COR-L47 (cell line): ENCODE measurements at regions not wholly inside any gene's neighbourhood (a gene's known extent, or its start where the extent isn't known, plus 50 kb on each side); places are given as distances from the start of the nearest gene placed in this dataset.
A peak's percentile ranks its signal among the peaks of the same experiment; 100 is the strongest.
"Not testable (repeated sequence)": the region's sequence is repeated elsewhere in the genome, so short reads cannot be mapped to it uniquely, and the experiment has no call there.

Experiments
- DNase-seq: peaks from one replicate; lab custom pipeline; 2025; lab: John Stamatoyannopoulos, UW

DNA sequence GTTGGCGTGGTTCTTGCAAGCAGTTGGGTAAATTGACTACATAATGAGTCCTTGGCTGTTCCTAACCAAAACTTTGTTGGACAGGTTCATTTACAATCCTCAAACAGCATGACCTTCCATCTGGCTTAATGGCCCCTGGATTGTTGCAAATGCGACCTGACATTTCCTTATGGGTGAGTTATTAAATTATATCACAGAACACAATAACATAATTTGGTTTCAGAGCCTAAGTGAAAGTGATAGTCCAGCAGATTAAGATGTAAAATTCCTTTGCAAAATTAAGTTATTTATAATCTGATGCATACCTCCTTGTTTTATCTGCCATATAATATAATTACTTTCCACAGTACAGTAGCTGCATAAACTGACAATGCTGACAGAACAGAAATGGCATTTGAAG, 224.4 kb downstream of the TUSC1 start:
- no peak for DNase-seq

DNA sequence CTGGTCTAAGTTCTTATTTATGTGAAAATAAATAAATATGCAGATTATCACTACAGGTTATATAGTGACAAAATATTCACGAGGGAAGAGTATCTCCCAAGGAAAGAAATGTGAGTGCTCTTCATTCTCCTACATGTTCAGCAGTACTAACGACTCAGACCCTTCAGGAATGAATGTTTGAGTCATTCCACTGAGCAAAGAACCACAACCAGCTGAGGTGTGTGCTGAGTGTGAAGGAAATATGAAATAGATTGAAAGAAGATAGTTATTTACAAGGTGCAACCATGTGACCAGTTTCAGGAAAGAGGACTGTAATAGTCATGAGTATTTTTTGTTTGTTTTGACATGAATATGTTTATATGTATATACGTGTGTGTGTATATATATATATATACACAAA, 228.7 kb downstream of the TUSC1 start:
- DNase-seq, result no peak

DNA sequence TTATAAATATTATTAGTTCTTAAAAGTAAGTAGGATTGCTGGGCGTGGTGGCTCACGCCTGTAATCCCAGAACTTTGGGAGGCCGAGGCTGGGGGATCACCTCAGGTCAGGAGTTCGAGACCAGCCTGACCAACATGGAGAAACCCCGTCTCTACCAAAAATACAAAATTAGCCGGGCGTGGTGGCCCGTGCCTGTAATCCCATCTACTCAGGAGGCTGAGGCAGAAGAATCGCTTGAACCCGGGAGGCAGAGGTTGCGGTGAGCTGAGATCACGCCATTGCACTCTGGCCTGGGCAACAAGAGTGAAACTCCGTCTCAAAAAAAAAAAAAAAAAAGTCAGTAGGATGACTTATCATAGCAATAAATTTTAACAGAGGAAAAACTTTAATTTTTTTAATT, 232.5 kb downstream of the TUSC1 start:
- not testable (repeated sequence) for DNase-seq

DNA sequence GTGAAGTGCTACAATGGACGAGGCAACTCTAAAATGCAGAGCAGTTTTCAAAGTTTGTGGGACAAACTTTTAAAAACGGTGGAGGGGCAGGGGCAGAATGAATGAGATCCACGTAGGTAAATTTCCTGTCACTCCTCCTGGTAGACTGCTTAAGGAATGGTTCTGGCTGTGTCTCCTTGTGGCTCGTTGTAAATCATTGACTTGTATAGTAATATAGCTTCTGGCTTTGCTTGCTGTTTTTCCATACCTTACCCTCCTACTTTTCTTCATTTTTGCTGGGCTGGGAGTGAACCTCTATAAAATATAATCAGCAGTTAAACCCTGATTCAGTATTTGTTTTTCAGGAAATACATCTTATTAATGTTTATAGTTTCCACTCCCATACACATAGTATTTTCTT, 235.7 kb downstream of the TUSC1 start:
- no peak for DNase-seq

DNA sequence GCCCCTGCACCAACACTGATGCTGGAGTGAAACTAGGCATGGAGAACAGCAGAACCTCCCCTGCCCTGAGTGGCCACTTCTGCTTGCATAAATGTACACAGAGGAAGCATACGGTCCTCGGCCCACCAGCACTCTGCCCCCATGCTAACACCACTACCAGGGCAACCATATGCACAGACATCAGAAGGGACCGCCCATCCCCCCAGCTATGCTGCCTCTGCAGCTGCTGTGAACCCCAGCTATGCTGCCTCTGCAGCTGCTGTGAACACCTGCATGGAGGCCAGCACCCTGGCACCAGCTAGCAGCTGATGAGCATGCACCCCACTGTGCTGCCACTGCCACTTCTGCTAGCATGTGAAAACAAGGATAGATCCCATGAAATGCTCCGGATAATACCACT, 250.3 kb downstream of the TUSC1 start:
- peak; percentile 49 for DNase-seq

DNA sequence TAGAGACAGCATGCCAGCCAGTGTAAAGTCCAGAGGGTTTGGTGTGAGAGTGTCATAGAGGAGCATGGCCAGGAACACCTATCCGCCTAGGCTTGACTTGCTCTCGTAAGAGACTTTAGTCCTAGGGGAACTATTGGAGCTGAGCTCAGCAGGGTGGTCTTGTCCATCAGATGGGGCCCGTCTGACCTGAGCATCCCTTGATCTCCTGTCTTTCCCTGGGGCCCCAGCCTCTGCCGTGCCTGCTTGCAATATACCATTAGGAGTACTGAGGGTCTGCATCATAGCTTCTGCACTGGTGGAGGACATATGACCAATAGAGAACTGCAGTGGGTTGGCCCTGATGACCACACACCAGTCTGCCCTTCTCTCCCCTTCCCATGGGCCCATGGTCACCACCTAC, 251.0 kb downstream of the TUSC1 start:
- no peak for DNase-seq

DNA sequence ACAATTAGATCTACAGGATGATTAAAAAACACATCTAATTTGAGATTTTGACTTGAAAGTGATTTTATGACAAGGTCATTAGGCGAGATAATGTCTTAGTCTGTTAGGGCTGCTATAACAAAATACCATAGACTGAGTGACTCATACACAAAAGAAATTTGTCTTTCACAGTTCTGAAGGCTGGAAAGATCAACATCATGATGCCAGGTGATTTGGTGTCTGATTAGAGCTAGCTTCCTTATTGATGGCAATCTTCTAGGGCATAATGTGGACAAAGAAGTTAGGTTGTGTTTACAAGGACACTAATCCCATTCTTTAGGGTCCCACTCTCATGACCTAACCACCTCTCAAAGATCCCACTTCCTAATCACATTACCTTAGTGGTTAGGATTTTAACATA, 256.7 kb downstream of the TUSC1 start:
- no peak for DNase-seq

DNA sequence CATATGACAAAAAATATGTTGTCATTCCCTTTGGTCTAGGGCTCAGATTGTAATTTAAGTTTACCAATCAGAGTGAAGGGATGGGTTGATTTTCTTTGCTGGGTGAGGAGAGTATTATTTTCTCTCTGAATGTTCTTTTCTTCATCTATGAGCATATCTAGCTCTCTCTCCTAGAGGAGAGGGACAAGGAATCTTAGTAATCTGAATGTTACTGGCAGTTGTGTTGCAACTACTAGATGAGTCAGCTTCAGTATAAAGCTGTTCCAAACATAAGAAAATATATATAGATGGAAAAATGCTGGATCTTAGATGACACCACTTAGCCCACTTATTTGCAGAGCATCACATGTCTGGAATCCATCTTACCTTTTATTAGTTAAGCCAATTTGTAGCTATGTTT, 259.3 kb downstream of the TUSC1 start:
- DNase-seq, result no peak

DNA sequence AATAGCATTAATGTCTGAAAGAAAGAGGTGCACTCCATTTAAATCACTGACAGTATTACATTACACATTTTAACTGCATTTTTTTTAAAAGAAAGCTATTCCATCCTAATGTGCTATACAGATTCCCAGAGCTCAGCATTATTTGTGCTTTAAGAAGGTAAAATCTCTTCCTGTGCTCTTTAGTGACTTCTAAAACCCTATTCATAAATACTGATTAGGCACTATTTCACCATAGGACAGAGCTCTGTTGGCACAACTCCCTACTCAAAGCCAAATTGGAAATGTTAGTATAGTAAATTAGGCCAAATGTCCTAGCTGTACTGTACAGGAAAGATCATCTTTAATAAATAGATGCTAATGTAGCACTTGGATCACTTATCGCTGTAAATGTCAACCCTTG, 262.5 kb downstream of the TUSC1 start:
- DNase-seq, result no peak

DNA sequence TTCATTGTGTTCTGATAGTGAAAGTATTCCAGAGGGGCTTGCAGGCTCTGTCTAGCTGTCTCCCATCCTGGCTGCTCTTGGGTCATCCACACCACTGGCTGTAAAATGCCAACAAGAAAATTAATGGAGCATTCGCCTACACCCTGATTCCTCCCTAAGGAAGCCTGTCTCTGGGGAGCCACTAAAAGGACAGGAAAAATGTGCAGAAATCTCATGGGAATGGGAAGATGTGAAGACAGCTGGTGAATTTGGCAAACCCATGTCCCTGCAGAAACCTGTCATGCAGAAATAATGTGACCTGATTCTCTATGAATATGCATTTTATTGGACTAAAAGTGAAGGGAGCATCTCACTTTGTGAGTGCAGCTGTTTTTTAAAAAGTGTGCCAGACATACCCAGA, 265.6 kb downstream of the TUSC1 start:
- DNase-seq, result no peak

DNA sequence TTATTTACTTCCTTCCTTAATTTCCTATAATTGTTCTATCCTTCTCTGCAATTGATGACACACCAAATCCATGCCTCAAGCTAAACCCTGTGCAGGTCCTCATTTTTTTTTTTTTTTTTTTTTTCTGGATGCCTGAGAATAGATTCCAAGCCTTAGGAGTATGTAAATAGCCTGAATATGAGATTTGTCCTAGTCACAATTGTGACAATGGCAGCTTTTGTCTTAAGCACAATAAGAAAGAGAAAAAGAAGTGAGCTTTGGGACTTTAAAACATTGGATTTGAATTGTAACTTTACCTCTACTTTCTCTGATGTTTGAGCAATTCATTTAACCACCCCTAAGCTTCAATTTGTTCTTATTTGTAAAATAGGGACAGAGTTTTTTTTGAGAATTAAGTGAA, 280.5 kb downstream of the TUSC1 start:
- DNase-seq, result no peak

DNA sequence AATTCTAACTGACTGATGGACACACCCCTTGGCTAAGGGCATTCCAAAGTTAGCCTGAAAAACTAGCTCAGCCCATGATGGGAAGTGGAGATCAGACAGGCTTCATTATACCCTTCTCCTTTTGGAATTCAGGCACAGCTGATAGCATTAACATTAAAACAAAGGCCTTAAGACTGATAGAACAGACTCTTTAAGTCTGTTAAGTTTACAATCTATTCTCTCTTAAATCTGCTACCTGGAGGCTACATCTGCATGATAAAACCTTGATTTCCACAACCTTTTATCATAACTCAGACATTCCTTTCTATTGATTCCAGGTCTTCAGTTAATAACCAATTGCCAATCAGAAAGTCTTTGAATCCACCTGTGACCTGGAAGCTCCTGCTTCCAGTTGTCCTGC, 281.4 kb downstream of the TUSC1 start:
- no peak for DNase-seq

DNA sequence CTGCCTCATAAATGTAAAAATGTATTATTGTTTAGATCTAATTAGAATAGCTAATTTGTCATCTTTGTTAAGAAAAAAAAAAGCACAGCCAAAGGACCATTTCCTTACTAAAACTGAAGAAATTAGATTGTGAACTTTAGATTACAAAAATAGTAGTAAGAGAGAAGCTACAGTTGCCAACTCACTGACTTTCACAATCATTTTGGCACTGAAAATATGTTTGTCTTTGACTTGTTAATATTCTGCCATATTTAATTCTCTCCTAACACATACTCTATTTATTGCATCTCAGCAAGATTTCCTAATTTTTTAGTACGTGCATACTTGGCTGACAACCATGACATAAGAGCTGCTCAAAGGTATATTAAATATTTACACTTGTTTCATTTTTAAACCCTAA, 297.1 kb downstream of the TUSC1 start:
- no peak for DNase-seq

DNA sequence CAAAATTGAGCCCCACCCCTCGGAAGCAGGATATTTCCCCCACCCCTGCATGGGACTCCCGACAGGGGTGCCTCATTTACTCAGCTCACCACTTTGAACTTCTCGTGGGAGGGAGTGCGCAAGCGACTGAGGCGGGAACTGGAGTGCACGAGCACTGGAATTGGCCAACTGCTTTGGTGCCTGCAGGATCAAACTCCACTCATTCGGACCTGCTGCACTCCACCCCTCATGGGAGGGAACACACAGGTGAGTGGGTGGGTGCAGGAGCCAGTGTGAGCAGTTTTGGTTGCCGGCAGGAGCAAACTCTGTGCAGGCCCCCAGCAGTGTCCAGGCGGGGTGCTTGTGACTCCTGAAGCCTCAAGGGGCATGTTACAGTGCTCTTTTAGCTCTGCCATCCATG, 301.2 kb downstream of the TUSC1 start:
- DNase-seq, result no peak

DNA sequence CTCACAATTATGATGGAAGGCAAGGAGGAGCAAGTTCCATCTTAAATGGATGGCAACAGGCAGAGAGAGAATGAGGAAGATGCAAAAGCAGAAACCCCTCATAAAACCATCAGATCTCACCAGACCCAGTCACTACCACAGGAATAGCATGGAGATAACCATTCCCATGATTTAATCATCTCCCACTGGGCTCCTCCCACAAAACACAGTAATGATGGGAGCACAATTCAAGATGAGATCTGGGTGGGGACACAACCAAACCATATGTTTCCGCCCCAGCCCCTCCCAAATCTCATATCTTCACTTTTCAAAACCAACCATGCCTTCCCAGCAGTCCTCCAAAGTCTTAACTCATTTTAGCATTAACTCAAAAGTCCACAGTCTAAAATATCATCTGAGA, 304.0 kb downstream of the TUSC1 start:
- DNase-seq, result no peak

DNA sequence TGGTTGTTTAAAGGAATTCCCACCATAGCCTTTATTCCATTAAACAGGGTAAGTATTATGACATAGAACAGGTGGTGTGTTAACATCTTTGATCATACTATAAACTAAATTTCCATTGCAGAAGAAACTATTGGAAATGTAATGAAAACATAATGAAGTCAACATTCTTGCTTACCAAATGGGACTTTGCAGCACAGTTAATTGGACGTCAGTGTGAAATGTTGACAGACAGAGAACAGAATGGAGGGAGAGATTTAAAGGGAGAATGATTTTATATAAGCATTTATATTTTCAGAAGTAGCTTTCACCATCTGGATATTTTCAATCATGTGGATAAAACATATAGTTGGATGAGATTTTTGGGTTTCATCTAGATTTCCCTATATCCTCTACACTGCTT, 311.3 kb downstream of the TUSC1 start:
- DNase-seq, result no peak

DNA sequence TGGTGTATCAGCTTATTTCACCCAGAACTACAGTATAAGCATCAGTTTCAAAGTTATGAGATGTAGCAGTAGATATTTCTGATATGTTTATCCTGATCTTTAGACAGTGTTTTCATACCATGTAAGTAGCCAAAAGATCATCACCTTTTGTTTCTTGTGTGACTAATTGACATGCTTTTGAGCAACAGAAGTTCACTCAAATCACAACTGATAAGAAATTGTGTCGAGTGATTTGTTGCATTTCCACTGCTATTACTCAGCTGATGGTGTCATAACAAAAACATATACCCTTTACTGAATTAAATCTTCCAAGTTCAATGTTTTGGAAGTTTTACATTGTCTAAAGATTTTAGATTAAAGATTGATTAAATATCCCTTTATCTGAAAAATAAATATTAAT, 324.5 kb downstream of the TUSC1 start:
- DNase-seq, result no peak

DNA sequence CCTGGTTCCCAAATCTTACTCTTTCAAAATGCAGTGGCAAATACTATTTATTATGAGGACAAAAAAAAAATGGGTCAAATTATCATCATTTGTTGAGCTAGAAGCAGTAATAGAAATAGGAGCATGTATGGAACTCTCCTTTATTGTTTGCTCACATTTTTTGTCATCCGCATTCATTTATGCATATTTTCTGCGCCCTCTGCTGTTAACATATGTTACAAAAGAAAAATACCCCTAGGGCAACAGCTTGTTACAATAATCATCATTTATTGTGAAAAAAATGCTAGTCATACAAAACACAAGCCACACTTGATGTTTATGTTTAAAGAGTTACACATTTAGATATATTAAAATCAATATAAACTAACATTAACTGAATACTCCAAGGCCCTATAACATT, 328.2 kb downstream of the TUSC1 start:
- DNase-seq, result no peak

DNA sequence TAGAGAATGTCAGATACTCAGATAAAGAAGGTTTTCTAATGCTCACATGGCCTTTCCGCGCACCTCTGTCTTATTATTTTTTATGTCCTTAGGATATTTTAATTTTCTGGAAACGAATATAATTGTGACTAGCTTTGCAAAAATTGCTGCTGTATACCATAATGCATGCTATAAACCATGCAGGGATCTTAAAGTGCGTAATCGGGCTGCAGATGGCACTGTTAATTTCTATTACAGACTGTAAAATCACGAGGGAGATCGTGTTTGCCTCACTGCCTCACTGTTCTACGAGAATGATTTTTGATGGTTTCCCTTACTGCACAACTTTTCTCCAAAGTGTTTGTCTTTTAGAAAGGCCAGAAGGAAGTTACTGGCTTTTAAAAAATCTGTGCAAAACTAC, 356.1 kb downstream of the TUSC1 start:
- no peak for DNase-seq

DNA sequence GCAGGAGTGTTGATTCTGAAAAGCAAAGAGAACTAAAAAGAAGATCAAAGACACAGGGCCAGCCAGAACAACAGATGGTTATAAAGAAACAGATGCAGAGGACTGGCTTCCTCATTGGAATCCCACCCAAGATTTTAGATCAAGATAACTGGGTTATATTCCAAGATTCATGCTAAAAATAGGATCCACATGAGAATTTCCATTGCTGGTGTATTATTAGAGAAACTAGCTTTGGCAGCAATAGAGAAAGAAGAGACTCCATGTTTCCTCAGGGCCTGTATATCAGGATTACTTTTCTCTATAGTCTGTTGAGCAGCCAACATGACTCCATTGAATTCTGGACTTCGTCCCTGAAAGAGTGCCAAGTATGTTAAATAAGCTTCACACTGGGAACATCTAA, 367.3 kb downstream of the TUSC1 start:
- no peak for DNase-seq

DNA sequence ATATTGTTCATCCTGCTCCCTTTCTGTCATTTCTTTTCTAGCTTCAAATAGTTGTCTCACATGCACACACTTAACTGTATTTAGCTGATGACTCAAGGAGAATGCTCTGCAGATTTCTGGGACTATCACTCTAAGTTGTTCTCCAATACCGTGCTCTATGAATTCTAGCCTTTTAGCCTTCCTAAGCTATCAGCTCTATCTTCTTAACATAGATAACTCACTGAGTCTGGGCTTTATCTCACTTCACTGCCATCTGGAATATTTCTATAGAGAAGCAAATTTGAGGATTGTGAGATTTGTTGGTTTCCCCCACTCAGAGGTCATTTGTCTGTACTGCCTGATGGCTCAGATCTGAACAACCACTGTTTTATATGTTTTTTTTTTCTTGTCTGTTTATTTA, 369.7 kb downstream of the TUSC1 start:
- DNase-seq, result no peak

DNA sequence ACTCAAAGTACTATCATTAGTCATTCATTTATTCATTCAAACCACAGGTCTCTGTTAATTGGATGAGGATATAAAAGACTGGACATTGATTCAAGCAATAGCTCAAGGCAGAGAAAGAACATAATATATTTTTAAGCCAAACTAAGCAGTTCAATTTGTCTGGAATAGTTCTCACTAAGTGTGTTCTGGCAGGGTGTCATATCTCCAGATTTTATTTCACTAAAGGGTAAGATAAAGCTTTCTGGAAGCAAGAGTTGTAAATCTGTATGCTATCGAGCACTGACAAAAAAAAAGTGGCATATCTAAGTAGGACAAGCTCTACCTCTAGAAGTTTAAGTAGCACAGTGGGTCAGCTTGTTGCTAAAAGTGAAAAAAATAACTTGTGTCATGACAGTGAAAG, 375.6 kb downstream of the TUSC1 start:
- no peak for DNase-seq

DNA sequence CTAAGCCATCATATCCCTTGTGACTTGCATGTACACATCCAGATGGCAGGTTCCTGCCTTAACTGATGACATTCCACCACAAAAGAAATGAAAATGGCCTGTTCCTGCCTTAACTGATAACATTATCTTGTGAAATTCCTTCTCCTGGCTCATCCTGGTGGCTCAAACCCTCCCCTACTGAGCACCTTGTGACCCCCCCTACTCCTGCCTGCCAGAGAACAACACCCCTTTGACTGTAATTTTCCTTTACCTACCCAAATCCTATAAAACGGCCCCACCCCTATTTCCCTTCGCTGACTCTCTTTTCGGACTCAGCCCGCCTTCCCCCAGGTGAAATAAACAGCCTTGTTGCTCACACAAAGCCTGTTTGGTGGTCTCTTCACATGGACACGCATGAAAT, 390.0 kb downstream of the TUSC1 start:
- DNase-seq, result not testable (repeated sequence)

DNA sequence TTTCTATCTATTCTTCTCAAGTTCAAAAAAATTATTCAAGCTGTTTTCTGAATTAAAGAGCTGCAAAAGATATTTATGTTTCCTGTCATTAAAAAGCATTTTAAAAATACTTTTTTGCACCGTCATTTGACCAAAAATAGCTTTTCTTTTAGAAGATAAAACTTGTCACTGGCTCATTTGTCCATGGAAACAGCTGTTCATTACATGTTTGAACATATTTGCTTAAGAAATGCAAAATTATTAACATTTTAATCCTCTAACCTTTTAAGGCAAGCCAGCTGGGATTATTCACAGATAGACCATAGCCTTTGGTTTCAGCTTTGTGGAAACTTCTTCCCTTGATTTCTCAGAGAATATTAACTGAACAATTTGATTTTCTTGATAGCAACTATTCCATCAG, 393.9 kb downstream of the TUSC1 start:
- no peak for DNase-seq

DNA sequence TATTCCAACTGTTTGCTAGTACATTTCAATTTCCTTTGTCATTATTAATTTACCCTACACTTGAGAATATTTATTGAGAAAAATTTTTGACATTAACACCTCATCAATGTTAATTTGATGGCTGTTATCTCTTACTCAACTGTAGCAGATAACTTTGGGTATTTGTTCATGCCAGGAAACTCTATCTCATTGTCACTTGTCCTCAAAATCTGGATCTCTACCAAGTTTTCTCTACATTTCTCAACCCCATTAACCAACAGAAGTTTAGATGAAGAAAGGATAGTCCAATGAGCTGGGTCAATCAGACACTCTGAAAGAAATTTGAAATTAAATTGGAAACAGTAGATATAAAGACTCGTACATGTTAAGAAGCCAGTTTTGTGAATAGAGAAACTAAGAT, 395.3 kb downstream of the TUSC1 start:
- no peak for DNase-seq
